GM19468 (cell line): ENCODE measurements at regions not wholly inside any gene's neighbourhood (a gene's known extent, or its start where the extent isn't known, plus 50 kb on each side); places are given as distances from the start of the nearest gene placed in this dataset.

ENCODE experiments used
- ATAC-seq: cut with Tn5 transposase; IDR thresholded peaks from one replicate; pipeline ENCODE4 v1.9.1; 2021; ENCODE audit warnings: mild to moderate bottlenecking, moderate library complexity, moderate number of reproducible peaks; ENCODE audit not compliant: unreplicated experiment; ENCODE audit errors: extremely low read depth

- ATAC-seq: no peak
Observed at GRCh38 chr10:121015916-121016315, 164.8 kb downstream of the WDR11 start.

DNA sequence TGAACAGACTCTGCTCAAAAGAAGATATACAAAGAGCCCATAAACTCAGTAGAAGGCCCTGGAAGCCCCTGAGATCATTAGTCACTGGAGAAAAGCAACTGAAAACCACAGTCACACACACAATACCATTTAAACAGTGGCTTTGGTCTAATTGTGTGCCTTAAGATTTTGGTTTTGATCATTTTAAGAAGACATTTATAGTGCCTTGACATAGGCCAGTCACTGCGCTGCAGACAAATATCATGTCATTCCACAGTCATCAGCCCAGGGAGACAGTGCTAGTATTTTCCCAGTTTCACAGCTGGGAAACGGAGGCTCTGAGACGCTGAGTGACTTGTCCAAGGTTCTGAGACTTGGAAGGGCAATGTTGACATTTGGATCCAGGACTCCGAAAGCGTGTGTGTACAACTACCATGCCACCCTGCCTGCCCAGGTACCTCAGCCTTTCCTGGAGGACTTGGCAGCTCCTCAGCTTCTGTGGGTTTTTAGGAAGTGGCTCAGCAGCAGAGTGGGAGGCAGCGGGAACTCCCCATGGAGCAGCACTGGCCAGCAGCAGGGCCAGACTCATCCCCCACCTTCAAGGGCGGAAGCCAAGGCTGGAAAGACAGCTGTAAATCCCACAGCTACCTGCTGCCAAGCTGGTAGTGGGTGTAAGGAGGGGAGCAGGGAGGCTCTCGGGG lies 173.9 kb downstream of the WDR11 start:
- ATAC-seq: no peak

DNA sequence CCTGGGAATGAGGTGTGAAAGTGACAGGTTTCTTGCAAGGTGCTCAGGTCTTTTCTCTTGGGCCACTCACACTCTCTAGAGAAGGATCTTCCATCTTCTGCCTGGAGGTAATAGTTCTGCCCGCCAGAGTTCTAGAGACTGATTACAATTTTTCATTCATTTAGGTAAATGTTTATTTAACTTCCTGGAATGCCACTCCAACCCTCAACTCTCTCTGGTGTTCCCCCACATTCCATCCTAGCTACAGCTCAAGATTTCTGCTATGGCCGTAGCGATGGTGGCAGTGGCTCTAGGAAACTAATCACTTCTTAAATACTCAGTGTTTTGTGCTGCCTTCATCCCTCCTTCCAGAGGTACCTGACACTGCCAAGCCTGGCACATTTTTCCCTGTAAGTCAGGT lies 174.6 kb downstream of the WDR11 start:
- no peak for ATAC-seq

DNA sequence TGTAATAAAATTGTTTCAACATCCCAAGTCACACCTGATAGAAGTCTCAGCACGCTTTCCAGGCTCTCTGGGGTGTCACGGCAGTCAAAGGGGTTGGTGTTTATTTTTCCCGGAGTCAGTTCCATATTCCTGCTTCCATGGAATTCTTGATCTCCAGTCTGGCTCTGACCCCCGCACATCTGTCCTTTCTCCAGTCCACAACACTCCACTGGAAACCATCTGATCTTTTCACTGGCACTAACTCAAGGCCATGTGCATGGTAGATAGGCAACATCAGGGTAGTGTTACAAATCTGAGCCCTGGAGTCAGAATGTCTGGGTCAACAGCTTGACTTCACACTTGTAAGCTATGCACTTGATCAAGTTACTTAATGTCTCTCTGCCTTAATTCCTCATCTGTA lies 176.2 kb downstream of the WDR11 start:
- ATAC-seq: no peak

DNA sequence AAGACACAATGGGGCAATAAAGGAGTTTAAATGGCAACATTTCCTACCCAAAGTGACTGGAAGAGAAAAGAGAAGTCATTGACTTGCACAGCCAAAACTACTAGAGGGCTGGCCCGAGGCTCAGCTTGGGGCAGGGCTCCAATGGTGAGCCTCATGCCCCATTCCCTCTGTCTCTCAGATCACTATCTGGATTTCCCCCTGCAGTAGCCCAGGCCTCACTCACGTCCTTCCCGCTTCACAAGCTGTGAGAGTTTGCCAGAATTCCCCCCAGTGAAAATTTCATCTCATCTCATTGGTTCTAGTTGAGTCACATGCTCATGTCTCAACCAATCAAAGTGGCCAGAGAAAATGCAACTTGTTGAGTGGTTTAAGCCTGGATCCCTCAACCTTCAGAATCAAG lies 181.3 kb downstream of the WDR11 start:
- ATAC-seq: no peak

DNA sequence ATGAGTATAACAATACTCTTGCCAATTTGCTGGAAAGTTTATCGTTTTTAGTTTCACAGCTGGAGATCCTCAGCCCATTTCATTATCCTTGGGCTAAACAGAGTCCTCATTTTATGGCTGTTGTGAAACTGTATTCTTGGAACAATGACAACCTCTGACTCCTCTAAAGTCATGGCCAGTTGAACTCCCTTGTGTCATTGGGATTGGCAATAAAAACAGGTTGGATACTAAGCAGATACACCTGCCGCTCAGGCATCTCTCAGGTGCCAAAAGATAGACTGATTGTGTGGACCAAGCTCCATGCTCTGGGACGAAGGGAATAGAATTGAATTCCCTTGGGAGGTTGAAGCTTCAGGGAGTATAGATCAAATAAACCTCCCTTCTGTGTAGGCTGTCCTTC lies 182.2 kb downstream of the WDR11 start:
- no peak for ATAC-seq

DNA sequence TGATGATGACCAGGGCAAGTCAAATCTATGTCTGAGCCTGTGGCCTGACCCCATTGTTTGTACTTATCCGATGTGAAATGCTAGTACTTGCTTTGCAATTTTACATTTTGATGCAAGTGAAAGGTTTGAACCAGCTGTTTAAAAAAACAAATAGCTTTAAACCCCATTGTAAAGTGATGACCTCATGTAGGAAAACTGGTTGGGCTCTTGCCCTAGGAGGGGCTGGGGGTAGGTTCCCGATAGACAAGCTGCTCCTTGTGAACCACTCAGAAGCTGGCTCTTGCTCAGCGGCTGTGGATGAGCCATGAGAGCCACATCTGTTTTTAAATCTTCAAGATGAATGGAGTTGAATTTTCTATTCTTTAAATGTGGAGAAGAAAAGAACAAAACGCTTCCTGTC lies 185.3 kb downstream of the WDR11 start:
- no peak for ATAC-seq

DNA sequence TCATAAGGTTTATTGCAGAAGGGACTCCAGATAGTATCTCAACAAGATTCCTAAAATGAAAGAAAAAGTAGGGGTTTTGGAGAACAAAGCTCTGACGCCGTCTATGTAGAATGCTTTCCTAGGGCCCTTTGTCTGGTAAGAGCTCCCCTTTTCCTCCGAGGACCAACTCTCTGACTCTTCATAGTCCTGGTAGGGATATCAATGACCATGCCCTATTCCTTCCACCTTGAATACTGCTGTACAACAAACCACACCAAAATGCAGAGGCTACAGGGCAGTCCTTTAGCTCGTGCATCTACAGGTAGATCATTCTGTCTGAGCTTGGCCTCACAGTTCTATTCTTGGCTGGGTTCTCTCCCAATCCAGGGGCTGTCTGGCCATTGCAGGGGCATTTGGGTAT lies 190.3 kb downstream of the WDR11 start:
- no peak for ATAC-seq

- no peak for ATAC-seq
Observed at GRCh38 chr10:121041906-121042305, 190.7 kb downstream of the WDR11 start.

DNA sequence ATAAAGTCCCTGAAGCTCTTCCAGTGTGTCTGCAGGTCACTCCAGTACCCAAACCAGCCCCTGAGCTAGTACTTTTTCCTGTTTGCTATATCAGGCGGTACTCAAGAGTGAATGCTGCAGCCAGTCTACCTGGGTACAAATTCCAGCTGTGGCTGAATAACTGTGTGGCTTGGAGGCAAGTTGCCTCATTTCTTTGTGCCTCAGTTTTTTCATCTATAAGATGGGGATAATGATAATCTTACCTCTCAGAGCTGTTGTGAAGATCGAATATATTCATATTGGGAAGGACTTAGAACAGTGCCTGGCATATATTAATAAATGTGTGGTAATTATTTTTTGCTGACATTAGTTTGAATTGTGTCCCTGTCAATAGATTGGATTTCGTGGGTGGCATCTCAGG lies 191.2 kb downstream of the WDR11 start:
- no peak for ATAC-seq

- no peak for ATAC-seq
Observed at GRCh38 chr10:121043124-121043849, 192.1 kb downstream of the WDR11 start.

DNA sequence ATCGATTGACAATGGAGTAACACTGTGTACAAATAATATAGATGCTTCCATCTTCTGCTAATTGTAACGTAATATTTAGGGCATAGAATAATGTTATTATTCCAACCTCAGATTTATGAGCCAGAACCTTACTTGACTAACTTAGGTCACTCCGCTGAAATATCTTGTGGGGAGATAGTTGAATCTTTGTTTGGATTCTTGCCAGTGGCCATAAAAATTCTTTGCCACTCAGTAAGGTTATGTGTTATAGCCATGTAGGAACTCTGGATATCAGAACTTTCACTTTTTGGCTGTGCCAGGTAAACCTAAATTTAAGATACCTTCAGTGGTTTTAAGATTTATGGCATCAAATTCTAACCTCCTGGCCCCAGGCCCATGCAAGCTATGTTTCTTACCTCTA lies 197.6 kb downstream of the WDR11 start:
- ATAC-seq: no peak

GRCh38 chr10:121049489-121049888 lies 198.3 kb downstream of the WDR11 start:
- no peak for ATAC-seq

GRCh38 chr10:121049923-121050322 lies 198.8 kb downstream of the WDR11 start:
- ATAC-seq: no peak

DNA sequence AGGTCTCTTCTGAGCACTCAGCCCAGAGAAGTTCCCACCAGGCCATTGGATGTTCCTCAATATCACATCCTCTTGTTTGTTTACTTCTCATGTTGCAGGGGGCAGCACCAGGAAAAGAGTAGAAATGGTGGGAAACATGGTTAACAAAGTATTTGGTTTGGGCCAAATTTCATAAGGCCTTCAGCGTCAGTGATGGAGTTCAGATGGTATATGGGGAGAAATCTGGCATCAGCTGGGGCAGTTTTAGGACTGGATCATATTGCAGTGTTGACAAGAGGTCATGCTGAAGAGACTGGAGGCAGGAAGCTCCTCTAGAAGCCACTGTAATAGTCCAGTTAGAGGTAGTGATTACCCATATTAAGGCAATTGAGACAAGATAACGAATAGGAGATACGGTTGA lies 200.0 kb downstream of the WDR11 start:
- no peak for ATAC-seq

- ATAC-seq: no peak
Observed at GRCh38 chr10:121051696-121052279, 200.6 kb downstream of the WDR11 start.

DNA sequence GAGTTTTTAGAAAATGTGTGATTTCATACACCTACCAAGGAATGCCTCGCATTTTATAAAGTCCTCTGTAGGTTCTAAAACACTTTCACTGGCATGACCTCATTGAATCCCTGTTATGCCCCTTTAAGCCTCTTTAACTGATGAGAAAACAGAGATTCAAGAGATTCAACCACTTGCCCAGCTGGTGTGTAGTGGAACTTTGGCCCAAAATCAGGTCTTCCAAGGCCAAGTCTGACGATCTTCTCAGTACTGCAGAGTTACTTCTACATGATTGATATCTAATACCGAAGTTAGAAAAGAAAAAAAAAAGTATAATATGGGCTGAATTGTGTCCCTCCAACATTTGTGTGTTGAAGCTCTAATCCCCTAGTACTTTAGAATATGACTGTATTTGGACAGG lies 202.0 kb downstream of the WDR11 start:
- ATAC-seq: no peak

DNA sequence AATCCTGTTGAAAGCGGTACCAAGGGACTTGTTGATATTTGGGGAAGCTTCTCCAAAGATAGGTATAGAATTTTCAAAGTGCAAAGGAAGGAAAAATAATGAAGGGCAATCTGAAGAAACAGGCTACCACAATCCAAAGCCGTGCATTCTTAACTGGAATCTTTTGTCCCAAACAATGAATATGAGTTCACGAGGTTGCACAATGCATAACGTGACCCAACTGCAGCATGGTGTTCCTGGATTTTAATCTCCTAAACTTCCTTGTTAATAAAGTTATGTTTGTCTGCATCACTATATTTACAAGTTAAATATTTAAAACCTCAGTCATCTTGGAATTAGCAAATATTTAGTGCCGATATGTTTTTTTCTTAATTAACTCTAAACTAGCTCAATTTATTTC lies 203.7 kb downstream of the WDR11 start:
- no peak for ATAC-seq

DNA sequence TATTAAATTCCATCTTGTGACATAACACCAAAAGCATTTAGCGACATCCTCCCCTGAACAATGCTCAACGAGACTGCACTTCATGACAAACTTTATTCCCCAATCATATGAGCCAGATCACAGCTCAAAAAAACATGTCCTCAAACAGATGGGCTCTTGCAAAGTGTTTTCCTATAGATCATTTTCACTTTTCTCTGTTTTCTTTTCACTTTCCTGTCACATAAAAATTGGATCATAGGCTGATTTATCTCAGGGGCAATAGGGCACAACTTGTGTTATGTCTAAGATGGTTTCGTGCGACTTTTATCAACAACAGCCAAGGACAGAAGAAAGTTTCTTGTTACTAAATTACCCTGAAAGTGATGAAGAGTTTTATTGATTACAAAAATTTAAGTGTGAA lies 206.1 kb downstream of the WDR11 start:
- ATAC-seq: no peak

DNA sequence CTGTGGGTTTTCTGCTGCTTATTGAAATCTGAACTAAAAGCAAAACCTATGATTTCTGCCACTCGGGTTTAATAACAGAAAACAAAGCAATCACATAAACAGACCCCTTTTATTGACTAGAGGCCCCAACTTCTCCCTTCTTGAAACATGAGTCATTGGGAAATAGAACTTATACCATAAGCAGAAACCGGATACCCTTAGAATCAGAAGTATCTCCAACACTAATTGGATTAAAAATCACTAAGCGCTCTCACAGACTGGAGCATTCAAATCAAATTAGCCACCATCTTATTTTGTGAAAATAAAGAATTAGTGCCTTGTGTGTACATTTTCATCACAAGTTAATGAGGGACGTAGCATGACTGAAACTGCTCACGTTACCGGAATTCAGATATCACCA lies 206.9 kb downstream of the WDR11 start:
- no peak for ATAC-seq

DNA sequence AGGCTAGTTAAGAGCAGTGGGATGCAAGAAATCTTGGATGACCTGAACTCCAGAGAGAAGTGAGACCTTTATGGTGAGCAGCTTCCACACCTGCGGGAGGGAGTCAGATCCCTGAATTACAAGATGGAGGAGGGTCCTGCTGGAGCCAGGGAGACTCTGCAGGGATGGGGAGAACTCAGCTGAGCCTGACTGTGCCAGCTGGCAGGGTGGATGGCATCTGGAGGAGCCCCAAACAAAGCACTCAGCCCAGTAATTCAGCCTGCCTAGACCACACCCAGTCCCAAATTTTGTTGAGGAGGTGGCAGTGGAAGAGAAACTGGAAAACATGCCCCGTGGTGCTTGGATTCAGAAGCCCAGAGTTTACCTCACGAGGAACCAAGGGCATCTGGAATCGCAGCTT lies 208.2 kb downstream of the WDR11 start:
- ATAC-seq: no peak

GRCh38 chr10:121062115-121062514 lies 211.0 kb downstream of the WDR11 start:
- ATAC-seq: no peak
